HEK293T (cell line): ENCODE measurements at regions not wholly inside any gene's neighbourhood (a gene's known extent, or its start where the extent isn't known, plus 50 kb on each side); places are given as distances from the start of the nearest gene placed in this dataset.

Source experiments
- BHLHE40 ChIP-seq: fragments of 450-650 bp; IDR thresholded peaks from 2 replicates; pipeline ENCODE4 v1.6.1; 2016; ENCODE audit warnings: mild to moderate bottlenecking, moderate library complexity, borderline replicate concordance
- ELF4 ChIP-seq: fragments of 450-650 bp; IDR thresholded peaks from 2 replicates; pipeline ENCODE4 v1.6.1; 2017; ENCODE audit warnings: antibody characterized with exemption

DNA sequence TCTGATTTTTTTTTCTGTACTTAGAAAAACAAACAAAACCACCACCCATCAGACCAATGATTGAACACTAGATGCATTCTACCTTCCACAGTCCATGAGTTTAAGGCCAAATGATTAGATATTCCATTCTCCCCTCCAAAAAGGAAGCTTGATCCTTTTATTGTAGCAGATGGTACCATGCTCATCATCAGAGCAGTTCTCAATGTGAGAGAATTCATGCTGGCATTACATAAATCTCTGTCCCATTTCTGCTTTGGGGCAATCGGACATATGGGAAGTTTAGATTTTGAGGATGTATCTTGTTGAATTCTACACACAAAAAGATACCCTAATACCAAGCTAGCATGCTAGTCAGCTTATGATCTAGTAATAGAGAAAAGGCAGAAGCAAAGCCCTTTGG, 186.6 kb downstream of the RAD51AP2 start:
- TF ChIP-seq ELF4: no peak
- no peak for TF ChIP-seq BHLHE40
